Ascending aorta (tissue), 2 donors: ENCODE measurements at regions not wholly inside any gene's neighbourhood (a gene's known extent, or its start where the extent isn't known, plus 50 kb on each side); places are given as distances from the start of the nearest gene placed in this dataset.

Experiments
- DNase-seq, 2 donors: peaks; one replicate each; pipeline ENCODE4 v3.0.0-alpha.2; 2019; ENCODE audit warnings: low spot score in 2 of 2
- H3K27ac ChIP-seq, 2 donors: fragments of 200-600 bp; sonication (generic); one replicate each; pipeline ENCODE4 v1.5.1; 2016 to 2017; ENCODE audit warnings: mild to moderate bottlenecking in 1 of 2
- H3K27me3 ChIP-seq: fragments of 200-600 bp; sonication (generic); one replicate; pipeline ENCODE4 v1.5.1; 2017
- H3K36me3 ChIP-seq, 2 donors: fragments of 200-600 bp; sonication (generic); one replicate each; pipeline ENCODE4 v1.5.1; 2016
- H3K4me1 ChIP-seq, 2 donors: fragments of 200-600 bp; sonication (generic); one replicate each; pipeline ENCODE4 v1.5.1; 2016 to 2017; ENCODE audit warnings: mild to moderate bottlenecking in 1 of 2
- H3K4me3 ChIP-seq, 2 donors: fragments of 200-600 bp; sonication (generic); one replicate each; pipeline ENCODE4 v1.5.1; 2016 to 2017; ENCODE audit warnings: mild to moderate bottlenecking in 1 of 2
- H3K9me3 ChIP-seq, 2 donors: fragments of 200-600 bp; sonication (generic); one replicate each; pipeline ENCODE4 v1.5.1; 2016
- intact Hi-C: fragments of 100-400 bp; cut with DNase I; formaldehyde crosslinking; loops from one replicate; pipeline ENCODE4 v1.15.1; 2023
- TF ChIP-seq, protein P1 (sequence below), 3 experiments: fragments of 200-600 bp in 2 of 3; fragments of 450-650 bp in 1 of 3; sonication (generic) in 2 of 3; IDR thresholded peaks; one replicate each; pipeline ENCODE4 v1.5.1; 2016 to 2019; ENCODE audit warnings: antibody characterized with exemption in 3 of 3, mild to moderate bottlenecking in 1 of 3, moderate library complexity in 1 of 3

DNA sequence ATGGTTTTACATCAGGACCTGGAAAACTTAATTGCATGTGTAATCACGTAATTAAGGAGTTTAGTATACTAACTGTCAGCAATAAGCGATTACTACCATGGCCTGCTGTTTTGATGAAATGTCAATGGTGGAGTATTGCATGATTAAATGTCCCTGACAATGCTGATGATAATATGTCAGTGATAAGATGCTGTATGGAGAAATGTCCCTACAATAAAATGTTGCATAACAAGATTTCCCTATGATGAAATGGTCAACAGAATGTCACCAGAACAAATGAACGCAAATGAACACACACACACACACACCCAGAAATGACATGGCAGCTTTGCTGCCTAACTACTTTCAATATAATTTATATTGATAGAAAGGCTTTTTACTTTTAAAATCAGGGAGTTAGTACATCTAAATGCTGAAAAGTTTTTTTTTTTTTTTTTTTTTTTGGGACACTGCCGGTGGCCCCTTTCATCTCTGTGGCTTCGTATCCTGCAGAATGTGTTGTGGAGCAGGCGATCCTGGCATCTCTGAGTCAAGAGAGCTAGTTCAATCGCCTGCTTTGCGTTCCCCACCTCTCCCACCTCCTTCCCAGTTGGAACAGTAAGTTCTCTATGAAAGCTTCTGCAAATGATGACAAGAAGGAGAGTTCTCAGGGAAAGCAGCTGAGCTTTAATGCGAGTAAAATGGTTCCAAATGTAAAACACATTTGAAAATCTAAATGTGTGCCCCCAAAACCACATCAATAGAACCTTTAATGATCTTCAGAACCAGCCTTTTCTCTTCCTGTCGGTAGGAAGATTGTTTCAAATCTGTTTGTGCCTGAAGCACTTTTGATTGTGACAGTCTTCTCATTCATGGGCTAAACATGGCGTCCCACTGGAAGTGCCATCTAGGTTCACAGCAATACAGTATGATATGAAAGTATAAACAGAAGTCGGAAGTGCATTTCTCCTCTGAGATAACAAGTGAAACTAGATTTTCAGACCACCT lies 170.1 kb upstream of the GBE1 start:
- no peaks in the 10 kb centered on the region for H3K36me3 ChIP-seq
- H3K27ac ChIP-seq = no peak overlapping the region
- H3K4me1 ChIP-seq = no peaks in the 10 kb centered on the region
- no peak overlapping the region for H3K4me3 ChIP-seq
- no peaks in the 10 kb centered on the region for H3K27me3 ChIP-seq
- TF ChIP-seq, protein P1, sequence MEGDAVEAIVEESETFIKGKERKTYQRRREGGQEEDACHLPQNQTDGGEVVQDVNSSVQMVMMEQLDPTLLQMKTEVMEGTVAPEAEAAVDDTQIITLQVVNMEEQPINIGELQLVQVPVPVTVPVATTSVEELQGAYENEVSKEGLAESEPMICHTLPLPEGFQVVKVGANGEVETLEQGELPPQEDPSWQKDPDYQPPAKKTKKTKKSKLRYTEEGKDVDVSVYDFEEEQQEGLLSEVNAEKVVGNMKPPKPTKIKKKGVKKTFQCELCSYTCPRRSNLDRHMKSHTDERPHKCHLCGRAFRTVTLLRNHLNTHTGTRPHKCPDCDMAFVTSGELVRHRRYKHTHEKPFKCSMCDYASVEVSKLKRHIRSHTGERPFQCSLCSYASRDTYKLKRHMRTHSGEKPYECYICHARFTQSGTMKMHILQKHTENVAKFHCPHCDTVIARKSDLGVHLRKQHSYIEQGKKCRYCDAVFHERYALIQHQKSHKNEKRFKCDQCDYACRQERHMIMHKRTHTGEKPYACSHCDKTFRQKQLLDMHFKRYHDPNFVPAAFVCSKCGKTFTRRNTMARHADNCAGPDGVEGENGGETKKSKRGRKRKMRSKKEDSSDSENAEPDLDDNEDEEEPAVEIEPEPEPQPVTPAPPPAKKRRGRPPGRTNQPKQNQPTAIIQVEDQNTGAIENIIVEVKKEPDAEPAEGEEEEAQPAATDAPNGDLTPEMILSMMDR (IDR thresholded peaks at IDR 0.05) = no peak
- DNase-seq = no peak
- intact Hi-C loops = no loop called here
- H3K9me3 ChIP-seq = no peaks in the 10 kb centered on the region

DNA sequence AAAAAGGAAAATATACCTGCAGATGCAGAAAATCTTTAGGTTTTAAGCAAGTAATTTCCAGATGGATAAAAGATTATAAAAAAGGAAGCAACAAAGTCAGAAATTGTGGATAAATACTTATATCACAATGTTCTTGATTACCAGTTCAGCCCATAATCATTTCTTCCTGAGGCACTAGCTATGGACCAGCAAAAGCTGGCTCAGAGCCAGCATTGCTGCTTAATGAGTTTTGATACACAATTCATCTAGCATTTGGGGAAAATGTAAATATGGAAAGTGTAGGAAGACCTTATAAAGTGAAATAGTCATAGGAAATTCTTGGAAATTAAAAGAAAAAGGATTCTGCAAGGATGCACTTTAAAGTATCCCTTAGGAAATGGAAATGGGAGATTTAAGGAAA lies 168.3 kb upstream of the GBE1 start:
- no peak overlapping the region for H3K4me3 ChIP-seq
- TF ChIP-seq, protein P1 (IDR thresholded peaks at IDR 0.05) = no peak
- intact Hi-C loops = no loop called here
- H3K36me3 ChIP-seq = no peaks in the 10 kb centered on the region
- H3K4me1 ChIP-seq = no peaks in the 10 kb centered on the region
- no peaks in the 10 kb centered on the region for H3K9me3 ChIP-seq
- no peaks in the 10 kb centered on the region for H3K27me3 ChIP-seq
- DNase-seq = no peak
- no peak overlapping the region for H3K27ac ChIP-seq

DNA sequence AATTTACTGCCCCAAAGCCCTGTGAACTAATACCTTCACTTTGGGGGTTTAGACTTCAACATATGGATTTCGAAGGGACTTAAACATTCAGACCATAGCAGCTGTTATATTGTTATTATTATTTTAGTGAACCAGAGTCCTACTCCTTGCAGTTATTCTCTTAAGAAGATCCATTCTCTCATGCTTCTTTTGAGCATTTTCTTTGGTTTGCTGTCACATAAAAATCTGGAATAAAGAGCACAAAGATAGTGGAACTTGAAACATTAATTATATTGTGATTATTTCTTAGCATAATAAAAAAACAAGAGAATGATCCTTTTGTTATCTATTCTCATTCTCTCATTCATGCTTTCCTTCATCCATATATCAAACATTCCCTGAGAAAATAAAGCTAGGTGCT lies 166.4 kb upstream of the GBE1 start:
- Histone ChIP-seq H3K4me3 (no peak overlapping the region), H3K27me3 (no peaks in the 10 kb centered on the region), H3K9me3 (no peaks in the 10 kb centered on the region), H3K4me1 (no peaks in the 10 kb centered on the region), H3K36me3 (no peaks in the 10 kb centered on the region), H3K27ac (no peak overlapping the region)
- no peak for DNase-seq
- intact Hi-C loops = no loop called here
- TF ChIP-seq, protein P1 (IDR thresholded peaks at IDR 0.05) = no peak

DNA sequence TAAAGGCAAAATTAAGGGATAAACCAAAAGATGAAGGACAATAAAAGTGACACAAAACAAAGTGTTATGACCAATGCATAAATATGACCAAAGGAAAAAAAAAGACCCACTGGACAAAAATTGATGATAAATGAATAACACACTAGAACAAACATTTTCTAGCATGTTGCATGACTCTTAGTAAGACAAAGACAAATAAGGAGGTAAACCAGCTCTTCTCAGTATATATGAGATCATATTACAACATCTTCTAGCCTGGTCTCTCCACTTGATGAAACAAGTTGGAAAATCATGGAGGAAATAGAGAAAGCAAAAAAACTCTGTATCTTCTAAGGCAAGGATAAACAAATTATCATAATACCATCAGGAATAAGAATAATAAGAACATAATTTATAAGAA lies 163.9 kb upstream of the GBE1 start:
- intact Hi-C loops = no loop called here
- no peaks in the 10 kb centered on the region for H3K27me3 ChIP-seq
- H3K36me3 ChIP-seq = no peaks in the 10 kb centered on the region
- DNase-seq = no peak
- H3K27ac ChIP-seq = no peak overlapping the region
- H3K9me3 ChIP-seq = no peaks in the 10 kb centered on the region
- TF ChIP-seq, protein P1 (IDR thresholded peaks at IDR 0.05) = no peak
- no peak overlapping the region for H3K4me3 ChIP-seq
- no peaks in the 10 kb centered on the region for H3K4me1 ChIP-seq

DNA sequence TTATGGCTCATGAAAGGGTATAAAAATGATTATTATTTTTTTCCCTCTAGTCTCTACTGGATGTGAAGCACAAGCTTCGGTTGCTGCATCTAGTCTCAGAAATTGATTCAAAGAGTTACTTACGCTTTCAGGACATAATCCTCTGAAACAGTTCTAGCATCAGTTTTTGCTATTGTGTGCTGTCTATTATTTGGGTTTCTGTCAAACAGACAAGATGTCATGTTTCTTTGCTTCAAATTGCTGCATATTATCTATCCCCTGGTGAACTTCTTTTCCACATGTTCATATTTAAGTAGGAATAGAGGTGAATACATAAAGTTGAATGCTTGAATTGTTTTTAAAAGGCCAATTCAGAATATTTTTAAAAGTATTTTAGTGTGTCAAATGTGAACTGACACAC lies 161.6 kb upstream of the GBE1 start:
- intact Hi-C loops = no loop called here
- Histone ChIP-seq H3K4me3 (no peak overlapping the region), H3K27me3 (no peaks in the 10 kb centered on the region), H3K9me3 (no peaks in the 10 kb centered on the region), H3K4me1 (no peaks in the 10 kb centered on the region), H3K36me3 (no peaks in the 10 kb centered on the region), H3K27ac (no peak overlapping the region)
- TF ChIP-seq, protein P1 (IDR thresholded peaks at IDR 0.05) = no peak
- DNase-seq = no peak
